ENCODE measurements at regions not wholly inside any gene's neighbourhood (a gene's known extent, or its start where the extent isn't known, plus 50 kb on each side); places are given as distances from the start of the nearest gene placed in this dataset.
"Not testable (repeated sequence)": the region's sequence is repeated elsewhere in the genome, so short reads cannot be mapped to it uniquely, and the experiment has no call there.

DNA sequence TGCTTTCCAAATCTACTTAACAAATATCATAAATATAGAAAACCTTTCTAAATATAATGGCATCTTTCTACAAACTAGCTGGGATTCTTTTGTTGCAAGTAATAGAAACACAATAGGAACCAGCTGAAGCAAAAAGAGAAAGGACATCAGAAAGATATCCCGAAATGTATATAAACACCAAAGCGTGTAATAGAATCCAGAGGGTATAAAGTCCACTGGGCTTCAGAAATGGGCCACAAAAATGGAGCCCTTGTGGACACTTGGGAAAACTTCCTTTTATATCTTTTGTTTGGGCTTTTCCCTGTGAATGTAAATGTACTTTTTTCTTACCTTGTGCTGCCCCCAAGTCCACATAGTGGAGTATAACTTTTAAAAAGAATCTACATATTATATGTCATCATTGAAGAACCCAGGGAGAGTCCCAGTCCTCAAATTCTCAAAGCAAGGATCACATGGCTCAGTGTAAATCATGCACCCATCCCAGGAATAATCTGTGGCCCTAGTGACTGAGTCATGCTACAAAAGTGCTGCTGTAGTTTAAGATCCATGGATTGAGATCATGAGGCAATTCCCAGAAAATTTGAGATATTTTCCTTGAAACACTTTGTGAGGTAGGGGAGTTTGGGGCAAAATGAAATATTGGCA lies 457.0 kb downstream of the EPM2A start:
- intact Hi-C loops (cut with micrococcal nuclease) = no loop called here
- Histone ChIP-seq H4K20me1 (ENCODE audit: low read length) (no peaks in the 10 kb centered on the region), H3K4me2 (ENCODE audit: low read length) (no peak overlapping the region), H3K9me2 (replicated peaks; ENCODE audit: low read length) (no peaks in the 10 kb centered on the region), H3K27me3 (ENCODE audit: low read length) (no peaks in the 10 kb centered on the region), H3K36me3 (ENCODE audit: low read depth, low read length) (no peaks in the 10 kb centered on the region), H3K27ac (ENCODE audit: low read length) (no peak overlapping the region), H3K4me1 (ENCODE audit: insufficient read depth, low read length) (no peaks in the 10 kb centered on the region), H3K9me3 (ENCODE audit: low read length) (no peaks in the 10 kb centered on the region), H2AFZ (ENCODE audit: low read length) (no peak overlapping the region), H3K79me2 (ENCODE audit: low read length) (no peaks in the 10 kb centered on the region), H3K9ac (ENCODE audit: low read length) (no peak overlapping the region), H3F3A (ENCODE audit: low read length, unreplicated experiment) (no peaks in the 10 kb centered on the region), H3K4me3 (ENCODE audit: low read length) (no peak overlapping the region)
- POLR2A ChIA-PET (ENCODE audit: unreplicated experiment) = no interaction called here
- TF ChIP-seq, protein P1, sequence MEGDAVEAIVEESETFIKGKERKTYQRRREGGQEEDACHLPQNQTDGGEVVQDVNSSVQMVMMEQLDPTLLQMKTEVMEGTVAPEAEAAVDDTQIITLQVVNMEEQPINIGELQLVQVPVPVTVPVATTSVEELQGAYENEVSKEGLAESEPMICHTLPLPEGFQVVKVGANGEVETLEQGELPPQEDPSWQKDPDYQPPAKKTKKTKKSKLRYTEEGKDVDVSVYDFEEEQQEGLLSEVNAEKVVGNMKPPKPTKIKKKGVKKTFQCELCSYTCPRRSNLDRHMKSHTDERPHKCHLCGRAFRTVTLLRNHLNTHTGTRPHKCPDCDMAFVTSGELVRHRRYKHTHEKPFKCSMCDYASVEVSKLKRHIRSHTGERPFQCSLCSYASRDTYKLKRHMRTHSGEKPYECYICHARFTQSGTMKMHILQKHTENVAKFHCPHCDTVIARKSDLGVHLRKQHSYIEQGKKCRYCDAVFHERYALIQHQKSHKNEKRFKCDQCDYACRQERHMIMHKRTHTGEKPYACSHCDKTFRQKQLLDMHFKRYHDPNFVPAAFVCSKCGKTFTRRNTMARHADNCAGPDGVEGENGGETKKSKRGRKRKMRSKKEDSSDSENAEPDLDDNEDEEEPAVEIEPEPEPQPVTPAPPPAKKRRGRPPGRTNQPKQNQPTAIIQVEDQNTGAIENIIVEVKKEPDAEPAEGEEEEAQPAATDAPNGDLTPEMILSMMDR (conservative IDR thresholded peaks at IDR 0.05; ENCODE audit: low read depth, low read length) = no peak
- TF ChIP-seq EZH2 (IDR thresholded peaks at IDR 0.05; ENCODE audit: low read length, unreplicated experiment) (no peak), EZH2phosphoT487 (IDR thresholded peaks at IDR 0.05; ENCODE audit: borderline replicate concordance, low read length) (no peak)
- BruUV-seq (replicated peaks) = no TSS peak
- DNase-seq (no peak), ATAC-seq (no peak)
- CTCF ChIA-PET = no interaction called here

DNA sequence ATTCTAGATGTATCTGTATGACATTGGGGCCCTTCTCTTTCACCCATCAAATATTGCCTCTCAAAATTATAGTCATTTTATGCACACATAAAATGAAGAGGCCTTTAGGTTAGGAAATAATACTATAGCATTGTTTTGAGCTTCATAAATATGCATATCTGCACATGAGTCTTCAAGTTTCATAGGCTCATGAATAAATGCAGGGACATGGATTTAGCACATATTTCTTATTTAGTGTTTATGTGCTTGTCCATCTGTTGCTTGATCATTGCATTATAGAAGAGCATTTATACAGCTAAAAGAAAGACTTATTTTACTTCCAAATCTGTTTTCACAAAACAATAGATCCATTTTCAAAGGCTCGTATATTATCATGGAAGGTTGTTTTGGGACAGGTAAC lies 455.8 kb downstream of the EPM2A start:
- Histone ChIP-seq H3K27me3 (ENCODE audit: low read length) (no peaks in the 10 kb centered on the region), H3K9ac (ENCODE audit: low read length) (no peak overlapping the region), H3K9me3 (ENCODE audit: low read length) (no peaks in the 10 kb centered on the region), H2AFZ (ENCODE audit: low read length) (no peak overlapping the region), H3K79me2 (ENCODE audit: low read length) (no peaks in the 10 kb centered on the region), H3K27ac (ENCODE audit: low read length) (no peak overlapping the region), H3K4me1 (ENCODE audit: insufficient read depth, low read length) (no peaks in the 10 kb centered on the region), H4K20me1 (ENCODE audit: low read length) (no peaks in the 10 kb centered on the region), H3K36me3 (ENCODE audit: low read depth, low read length) (no peaks in the 10 kb centered on the region), H3K4me2 (ENCODE audit: low read length) (no peak overlapping the region), H3K9me2 (replicated peaks; ENCODE audit: low read length) (no peaks in the 10 kb centered on the region), H3K4me3 (ENCODE audit: low read length) (no peak overlapping the region), H3F3A (ENCODE audit: low read length, unreplicated experiment) (no peaks in the 10 kb centered on the region)
- ChIA-PET CTCF (no interaction called here), POLR2A (ENCODE audit: unreplicated experiment) (interaction anchor here (0.8 kb wide), 1 partner anchor 38 kb away, joined by 3 read pairs; no protein-coding TSS in a partner anchor)
- TF ChIP-seq, protein P1 (conservative IDR thresholded peaks at IDR 0.05; ENCODE audit: low read depth, low read length) = no peak
- TF ChIP-seq EZH2phosphoT487 (IDR thresholded peaks at IDR 0.05; ENCODE audit: borderline replicate concordance, low read length) (no peak), EZH2 (IDR thresholded peaks at IDR 0.05; ENCODE audit: low read length, unreplicated experiment) (no peak)
- DNase-seq (no peak), ATAC-seq (no peak)
- intact Hi-C loops (cut with micrococcal nuclease) = no loop called here
- BruUV-seq (replicated peaks) = no TSS peak

DNA sequence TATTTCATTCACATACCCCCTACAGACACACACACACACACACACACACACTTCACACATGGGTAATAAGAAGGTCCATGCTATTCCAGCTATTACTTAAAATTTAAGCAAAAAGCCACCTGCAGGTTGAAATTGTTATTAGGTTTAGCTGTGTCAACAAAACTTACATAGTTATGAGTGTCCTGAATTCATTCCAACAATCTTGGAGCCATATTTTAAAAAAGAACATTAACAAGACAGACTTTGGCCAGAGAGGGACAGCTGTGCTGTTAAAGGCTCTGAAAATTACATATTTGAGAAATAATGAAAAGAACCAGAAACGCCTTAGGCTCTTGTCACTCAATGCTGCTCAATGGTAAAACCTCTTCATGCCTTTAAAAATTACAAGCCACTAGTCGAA lies 455.3 kb downstream of the EPM2A start:
- no peak overlapping the region for H2AFZ ChIP-seq (ENCODE audit: low read length)
- ChIA-PET CTCF (interaction anchor here (0.6 kb wide), 1 partner anchor 152 kb away, joined by 3 read pairs; no protein-coding TSS in a partner anchor), POLR2A (ENCODE audit: unreplicated experiment) (interaction anchor here (0.6 to 0.8 kb wide), 2 partner anchors 39 to 41 kb away, joined by 3 read pairs; no protein-coding TSS in a partner anchor)
- no peaks in the 10 kb centered on the region for H3K9me3 ChIP-seq (ENCODE audit: low read length)
- no peak overlapping the region for H3K9ac ChIP-seq (ENCODE audit: low read length)
- no peak overlapping the region for H3K4me3 ChIP-seq (ENCODE audit: low read length)
- H3K27me3 ChIP-seq (ENCODE audit: low read length) = no peaks in the 10 kb centered on the region
- intact Hi-C loops (cut with micrococcal nuclease) = no loop called here
- no peaks in the 10 kb centered on the region for H3F3A ChIP-seq (ENCODE audit: low read length, unreplicated experiment)
- H3K36me3 ChIP-seq (ENCODE audit: low read depth, low read length) = no peaks in the 10 kb centered on the region
- no peak for TF ChIP-seq EZH2 (IDR thresholded peaks at IDR 0.05; ENCODE audit: low read length, unreplicated experiment)
- TF ChIP-seq EZH2phosphoT487 (IDR thresholded peaks at IDR 0.05; ENCODE audit: borderline replicate concordance, low read length) = no peak
- TF ChIP-seq, protein P1 (conservative IDR thresholded peaks at IDR 0.05; ENCODE audit: low read depth, low read length) = peak; percentile 30; the same call in 1 of the 2 replicates
- no peaks in the 10 kb centered on the region for H3K79me2 ChIP-seq (ENCODE audit: low read length)
- no peaks in the 10 kb centered on the region for H4K20me1 ChIP-seq (ENCODE audit: low read length)
- ATAC-seq = peak; percentile 45; the same call in 1 of the 2 replicates
- no peak overlapping the region for H3K4me2 ChIP-seq (ENCODE audit: low read length)
- no peaks in the 10 kb centered on the region for H3K4me1 ChIP-seq (ENCODE audit: insufficient read depth, low read length)
- BruUV-seq (replicated peaks) = no TSS peak
- DNase-seq = peak; percentile 35
- no peak overlapping the region for H3K27ac ChIP-seq (ENCODE audit: low read length)
- H3K9me2 ChIP-seq (replicated peaks; ENCODE audit: low read length) = no peaks in the 10 kb centered on the region

DNA sequence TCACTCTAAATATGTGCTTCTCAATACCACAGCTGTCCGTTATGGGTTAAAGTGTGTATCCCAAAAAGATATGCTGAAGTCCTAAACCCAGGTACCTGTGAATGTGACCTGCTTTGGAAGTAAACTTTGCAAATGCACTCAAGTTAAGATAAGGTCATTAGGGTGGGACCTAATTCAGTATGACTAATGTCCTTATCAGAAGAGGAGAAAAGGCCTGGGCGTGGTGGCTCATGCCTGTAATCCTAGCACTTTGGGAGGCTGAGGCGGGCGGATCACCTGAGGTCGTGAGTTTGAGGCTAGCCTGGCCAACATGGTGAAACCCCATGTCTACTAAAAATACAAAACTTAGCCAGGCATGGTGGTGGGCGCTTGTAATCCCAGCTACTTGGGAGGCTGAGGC lies 452.1 kb downstream of the EPM2A start:
- ATAC-seq; DNase-seq; CTCF ChIA-PET; H3K9me3 ChIP-seq (ENCODE audit: low read length); H3K9ac ChIP-seq (ENCODE audit: low read length); H3K27ac ChIP-seq (ENCODE audit: low read length); intact Hi-C loops (cut with micrococcal nuclease); H4K20me1 ChIP-seq (ENCODE audit: low read length); POLR2A ChIA-PET (ENCODE audit: unreplicated experiment); H3K4me3 ChIP-seq (ENCODE audit: low read length); H3K79me2 ChIP-seq (ENCODE audit: low read length); H3K4me1 ChIP-seq (ENCODE audit: insufficient read depth, low read length); H3K9me2 ChIP-seq (replicated peaks; ENCODE audit: low read length); H2AFZ ChIP-seq (ENCODE audit: low read length); H3K4me2 ChIP-seq (ENCODE audit: low read length); H3K36me3 ChIP-seq (ENCODE audit: low read depth, low read length); H3F3A ChIP-seq (ENCODE audit: low read length, unreplicated experiment); H3K27me3 ChIP-seq (ENCODE audit: low read length); BruUV-seq (replicated peaks): not testable (repeated sequence)

Measured in PC-3 (cell line).